ENCODE measurements at regions not wholly inside any gene's neighbourhood (a gene's known extent, or its start where the extent isn't known, plus 50 kb on each side); places are given as distances from the start of the nearest gene placed in this dataset.
"Not testable (repeated sequence)": the region's sequence is repeated elsewhere in the genome, so short reads cannot be mapped to it uniquely, and the experiment has no call there.

DNA sequence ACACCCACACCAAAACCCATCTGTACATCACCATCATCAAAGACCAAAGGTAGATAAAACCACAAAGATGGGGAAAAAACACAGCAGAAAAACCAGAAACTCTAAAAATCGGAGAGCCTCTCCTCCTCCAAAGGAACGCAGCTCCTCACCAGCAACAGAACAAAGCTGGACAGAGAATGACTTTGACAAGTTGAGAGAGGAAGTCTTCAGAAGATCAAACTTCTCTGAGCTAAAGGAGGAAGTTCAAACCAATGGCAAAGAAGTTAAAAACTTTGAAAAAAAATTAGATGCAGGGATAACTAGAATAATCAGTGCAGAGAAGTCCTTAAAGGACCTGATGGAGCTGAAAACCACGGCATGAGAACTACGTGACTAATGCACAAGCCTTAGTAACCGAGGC lies 247.5 kb upstream of the ERBB4 start:
- not testable (repeated sequence) for DNase-seq (ENCODE audit: low read depth in 1 of 2, low spot score in 1 of 2)

DNA sequence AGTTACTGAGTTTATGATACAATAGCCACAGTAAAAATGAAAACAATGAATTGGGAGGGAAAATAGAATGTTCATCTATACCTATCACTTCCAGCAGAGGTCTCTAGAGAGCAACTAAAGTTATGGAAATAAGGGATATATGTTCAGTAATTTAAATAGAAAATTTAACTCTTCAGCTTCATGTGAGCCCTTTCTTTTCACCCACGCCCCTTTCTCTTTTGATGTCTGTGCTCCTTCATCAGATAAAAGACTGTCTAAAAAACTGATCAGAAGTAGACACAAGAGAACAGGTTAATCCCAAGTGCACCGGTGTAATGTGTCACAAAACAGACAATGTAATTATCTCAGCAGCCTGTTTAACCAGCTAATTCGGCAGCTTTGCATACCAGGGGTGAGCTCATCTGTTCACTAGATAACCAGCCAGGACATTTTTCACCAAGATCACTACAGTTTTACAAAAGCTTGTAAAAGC lies 238.5 kb upstream of the ERBB4 start:
- peak in 1 of 2 donors; percentile 7 for DNase-seq (ENCODE audit: low read depth in 1 of 2, low spot score in 1 of 2)

- DNase-seq (ENCODE audit: low read depth in 1 of 2, low spot score in 1 of 2): no peak
These were observed 235.3 kb upstream of the ERBB4 start for GRCh38 chr2:212773808-212774339.

DNA sequence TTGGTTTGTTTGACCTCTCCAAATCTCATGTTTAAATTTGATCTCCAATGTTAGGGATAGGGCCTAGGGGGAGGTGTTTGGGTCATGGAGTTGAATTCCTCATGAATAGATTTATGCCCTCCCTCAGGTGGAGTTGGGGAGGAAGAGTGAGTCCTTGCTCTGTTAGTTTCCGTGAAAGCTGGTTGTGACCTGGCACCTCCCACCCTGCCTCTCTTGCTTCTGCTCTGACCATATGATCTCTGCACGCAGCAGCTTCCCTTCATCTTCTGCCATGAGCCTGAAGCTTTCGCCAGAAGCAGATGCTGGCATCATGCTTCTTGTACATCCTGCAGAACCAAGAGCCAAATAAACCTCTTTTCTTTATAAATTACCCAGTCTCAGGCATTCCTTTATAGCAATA lies 231.6 kb upstream of the ERBB4 start:
- no peak for DNase-seq (ENCODE audit: low read depth in 1 of 2, low spot score in 1 of 2)

GRCh38 chr2:212766921-212767320 lies 228.3 kb upstream of the ERBB4 start:
- DNase-seq (ENCODE audit: low read depth in 1 of 2, low spot score in 1 of 2): no peak

DNA sequence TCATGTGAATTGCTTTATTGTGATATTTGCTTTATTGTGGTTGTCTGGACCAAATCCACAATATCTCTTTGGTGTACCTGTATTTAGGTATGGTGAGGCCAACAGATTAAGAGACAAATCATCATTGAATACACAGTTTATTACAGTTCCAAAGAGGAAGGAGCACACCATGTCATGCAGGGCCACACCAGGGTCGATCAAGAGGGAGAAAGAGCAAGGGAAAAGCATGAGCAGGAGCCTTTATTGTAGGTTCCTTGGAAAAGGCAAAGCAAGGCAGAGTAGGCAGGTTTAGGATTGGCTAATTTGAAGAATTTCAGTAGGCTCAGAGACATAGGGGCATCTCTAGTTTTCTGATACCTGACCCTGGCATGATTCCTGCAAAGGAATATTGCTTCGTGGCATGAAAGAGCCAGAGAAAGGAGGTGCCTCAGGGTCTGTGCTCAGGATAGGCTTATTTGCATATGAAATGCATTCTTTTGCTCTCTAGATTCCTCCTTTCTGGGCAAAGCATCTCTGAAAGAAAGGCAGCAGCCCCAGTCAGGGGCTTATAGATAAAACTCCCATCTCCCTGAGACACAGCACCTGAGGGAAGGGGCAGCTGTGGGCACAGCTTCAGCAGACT lies 214.2 kb upstream of the ERBB4 start:
- no peak for DNase-seq (ENCODE audit: low read depth in 1 of 2, low spot score in 1 of 2)

DNA sequence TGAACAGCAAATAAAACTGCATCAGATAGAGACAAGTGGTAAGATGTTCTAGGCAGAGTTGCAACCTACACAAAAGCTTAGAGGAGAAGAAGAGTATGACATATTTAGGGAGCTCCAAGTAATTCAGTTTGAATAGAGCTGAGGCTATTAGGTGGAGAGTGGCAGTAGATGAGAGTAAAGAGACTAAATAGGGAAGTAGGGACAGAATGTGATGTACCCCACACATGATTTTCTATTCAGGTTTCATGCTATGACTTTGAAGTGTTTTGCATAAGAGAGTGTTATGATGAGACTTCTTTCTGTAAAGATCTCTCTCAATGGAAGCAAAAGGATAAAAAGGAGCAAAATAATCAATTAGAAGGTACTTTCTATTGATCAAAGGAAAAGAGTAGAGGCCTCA lies 206.8 kb upstream of the ERBB4 start:
- no peak for DNase-seq (ENCODE audit: low read depth in 1 of 2, low spot score in 1 of 2)

GRCh38 chr2:212737392-212738172 lies 199.0 kb upstream of the ERBB4 start:
- DNase-seq (ENCODE audit: low read depth in 1 of 2, low spot score in 1 of 2): no peak

GRCh38 chr2:212736385-212736726 lies 197.8 kb upstream of the ERBB4 start:
- DNase-seq (ENCODE audit: low read depth in 1 of 2, low spot score in 1 of 2): no peak

GRCh38 chr2:212733273-212733672 lies 194.7 kb upstream of the ERBB4 start:
- no peak for DNase-seq (ENCODE audit: low read depth in 1 of 2, low spot score in 1 of 2)

DNA sequence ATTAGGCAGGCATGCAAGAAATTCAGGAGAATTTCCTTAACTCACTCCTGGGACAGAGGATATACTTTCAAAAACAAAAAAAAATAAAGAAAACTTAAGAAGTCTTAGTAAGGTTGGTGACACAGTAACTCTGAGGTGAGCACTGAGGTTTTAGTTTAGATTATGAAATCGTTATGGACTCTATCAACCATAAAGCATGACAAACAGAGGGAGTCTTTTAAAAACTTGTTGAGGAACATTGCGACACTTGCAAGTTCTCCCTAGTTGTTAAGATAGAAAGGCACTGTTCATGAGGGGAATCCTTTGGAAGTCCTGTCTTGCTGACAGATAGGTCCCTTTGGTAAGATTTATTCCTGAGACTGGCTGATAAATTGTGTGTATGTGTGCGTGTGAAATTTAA lies 194.3 kb upstream of the ERBB4 start:
- DNase-seq (ENCODE audit: low read depth in 1 of 2, low spot score in 1 of 2): no peak

DNA sequence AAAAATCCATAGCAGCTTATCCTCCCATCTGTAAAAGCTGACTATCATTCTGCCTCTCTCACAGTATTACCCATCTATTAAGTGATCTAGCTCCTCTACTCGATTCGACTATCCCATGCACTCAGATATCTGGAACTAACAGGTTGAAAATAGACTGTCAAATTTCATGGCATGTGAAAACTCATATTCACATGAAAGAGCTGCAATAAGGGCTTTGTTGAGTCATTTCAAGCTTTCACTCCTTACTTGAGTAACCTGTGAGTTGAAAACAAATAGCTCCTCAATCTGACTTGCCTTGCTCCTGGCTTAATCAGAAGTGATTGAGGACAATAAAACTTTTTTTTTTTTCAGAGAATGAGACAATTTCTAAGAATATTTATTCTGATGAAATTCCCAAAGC lies 192.4 kb upstream of the ERBB4 start:
- DNase-seq (ENCODE audit: low read depth in 1 of 2, low spot score in 1 of 2): no peak

- no peak for DNase-seq (ENCODE audit: low read depth in 1 of 2, low spot score in 1 of 2)
These were observed 190.1 kb upstream of the ERBB4 start for GRCh38 chr2:212728717-212729116.

DNA sequence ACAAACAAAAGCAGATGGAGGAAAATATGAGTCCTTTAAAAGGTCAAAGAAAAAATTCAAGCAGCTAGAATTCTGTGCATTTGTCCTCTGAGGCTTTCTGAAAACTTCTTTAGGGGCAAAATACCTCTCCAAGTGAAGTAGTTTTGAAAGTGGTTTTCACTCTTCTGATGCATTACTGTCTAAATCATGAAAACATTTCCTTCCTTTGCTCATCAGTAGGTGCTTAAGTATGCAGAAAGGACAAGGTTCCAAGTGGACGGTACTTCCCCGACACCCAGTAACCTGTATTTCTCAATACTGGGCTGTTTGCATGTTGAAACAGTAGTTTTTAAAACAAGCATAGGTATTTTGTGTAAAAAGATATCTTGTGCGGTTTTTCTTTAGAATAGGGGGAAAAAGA lies 189.1 kb upstream of the ERBB4 start:
- DNase-seq (ENCODE audit: low read depth in 1 of 2, low spot score in 1 of 2): no peak

DNA sequence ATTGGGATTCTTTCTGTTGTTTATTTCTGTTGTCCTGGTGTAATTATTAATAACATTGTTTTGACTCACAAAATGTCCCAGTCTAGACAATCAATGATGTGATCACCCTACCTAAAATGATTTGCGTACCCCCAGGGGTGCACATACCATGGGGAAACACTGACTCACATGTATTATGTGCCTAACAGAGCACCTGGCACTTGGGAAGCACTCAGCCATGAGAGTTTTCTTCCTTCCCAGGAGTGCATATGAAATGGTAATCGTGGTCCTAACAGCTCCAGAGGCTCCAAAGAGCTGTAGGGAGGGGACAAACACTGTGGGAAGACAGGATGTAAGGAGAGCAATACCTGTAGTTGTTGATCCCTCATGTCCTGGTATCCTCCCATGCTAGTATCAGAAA lies 187.8 kb upstream of the ERBB4 start:
- DNase-seq (ENCODE audit: low read depth in 1 of 2, low spot score in 1 of 2): no peak

- no peak for DNase-seq (ENCODE audit: low read depth in 1 of 2, low spot score in 1 of 2)
These were observed 186.6 kb upstream of the ERBB4 start for GRCh38 chr2:212725180-212725579.

- no peak for DNase-seq (ENCODE audit: low read depth in 1 of 2, low spot score in 1 of 2)
These were observed 184.6 kb upstream of the ERBB4 start for GRCh38 chr2:212723226-212723625.

DNA sequence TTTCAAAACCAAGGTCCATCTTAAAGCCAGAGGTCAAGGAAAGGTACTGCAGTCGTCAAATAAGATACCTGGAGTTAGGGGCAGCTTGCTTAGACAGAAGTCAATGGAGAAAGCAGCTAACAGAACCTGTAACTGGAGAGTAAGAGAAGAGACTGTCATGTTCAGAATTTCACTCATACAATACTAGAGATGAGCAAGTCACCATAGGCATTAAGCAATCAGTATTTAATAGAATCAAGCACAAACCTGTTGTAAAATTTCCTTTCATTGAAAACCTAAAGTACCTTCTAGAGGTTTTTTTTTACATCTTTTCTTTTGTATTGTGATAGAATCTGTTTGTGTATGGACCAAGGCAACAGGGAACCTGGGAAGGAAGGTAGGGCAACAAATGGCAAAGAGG lies 183.4 kb upstream of the ERBB4 start:
- no peak for DNase-seq (ENCODE audit: low read depth in 1 of 2, low spot score in 1 of 2)

DNA sequence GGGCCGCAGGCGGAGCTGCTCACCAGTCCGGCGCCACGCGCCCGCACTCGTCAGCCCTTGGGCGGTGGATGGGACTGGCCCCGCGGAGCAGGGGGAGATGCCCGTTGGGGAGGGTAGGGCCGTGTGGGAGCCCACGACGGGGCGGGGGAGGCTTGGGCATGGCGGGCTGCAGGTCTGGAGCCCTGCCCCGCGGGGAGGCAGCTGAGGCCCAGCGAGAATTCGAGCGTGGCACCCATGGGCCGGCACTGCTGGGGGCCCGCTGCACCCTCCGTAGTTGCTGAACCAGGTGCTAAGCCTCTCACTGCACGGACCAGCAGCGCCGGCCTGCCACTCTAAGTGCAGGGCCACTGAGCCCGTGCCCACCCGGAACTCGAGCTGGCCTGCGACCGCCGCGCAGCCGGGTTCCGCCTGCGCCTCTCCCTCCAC lies 182.4 kb upstream of the ERBB4 start:
- DNase-seq (ENCODE audit: low read depth in 1 of 2, low spot score in 1 of 2): no peak

- not testable (repeated sequence) for DNase-seq (ENCODE audit: low read depth in 1 of 2, low spot score in 1 of 2)
These were observed 176.8 kb upstream of the ERBB4 start for GRCh38 chr2:212715411-212715810.

DNA sequence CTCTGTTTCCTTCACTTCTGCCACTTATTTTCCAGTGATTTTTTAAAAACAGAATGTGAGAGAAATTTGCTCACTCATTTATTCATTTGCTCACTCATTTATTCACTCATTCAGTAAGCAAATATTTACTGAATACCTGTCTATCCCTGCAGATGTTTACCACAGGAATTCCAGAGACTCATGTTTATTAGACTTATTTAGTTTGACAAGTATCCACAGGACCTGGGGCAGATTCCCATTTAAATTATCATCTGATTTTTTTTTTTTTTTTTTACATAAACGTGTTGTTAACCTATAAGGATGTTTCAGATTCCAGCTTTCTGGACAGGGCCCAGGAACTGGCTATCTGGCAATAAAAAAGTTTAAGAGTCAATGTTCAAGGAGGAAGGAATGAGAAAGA lies 175.1 kb upstream of the ERBB4 start:
- no peak for DNase-seq (ENCODE audit: low read depth in 1 of 2, low spot score in 1 of 2)

DNA sequence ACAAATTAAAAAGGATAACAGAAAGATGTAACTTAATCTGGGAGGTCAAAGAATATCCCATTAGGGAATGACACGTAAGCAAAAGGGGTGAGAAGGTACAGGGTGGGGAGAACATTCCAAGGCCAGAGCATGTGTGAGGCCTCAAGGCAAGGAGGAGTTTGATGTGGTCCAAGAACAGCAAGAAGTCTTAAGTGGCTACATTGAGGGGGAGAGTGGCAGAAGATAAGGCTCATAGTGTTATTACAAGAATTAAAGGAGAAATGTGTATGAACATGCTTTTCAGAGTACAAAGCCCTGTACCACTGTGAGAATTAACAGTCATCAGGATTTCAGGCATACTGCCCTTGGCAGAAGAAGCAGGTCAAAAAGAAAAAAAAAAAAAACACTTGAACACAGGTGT lies 174.4 kb upstream of the ERBB4 start:
- no peak for DNase-seq (ENCODE audit: low read depth in 1 of 2, low spot score in 1 of 2)

- no peak for DNase-seq (ENCODE audit: low read depth in 1 of 2, low spot score in 1 of 2)
These were observed 173.9 kb upstream of the ERBB4 start for GRCh38 chr2:212712466-212712865.
